Mesenchymal stem cell (in vitro differentiated cells and primary cell): ENCODE measurements at regions not wholly inside any gene's neighbourhood (a gene's known extent, or its start where the extent isn't known, plus 50 kb on each side); places are given as distances from the start of the nearest gene placed in this dataset.
A peak's percentile ranks its signal among the peaks of the same experiment; 100 is the strongest.

ENCODE experiments used
- DNase-seq: peaks from one replicate; pipeline ENCODE4 v3.0.0-alpha.2; 2013
- H2AFZ ChIP-seq: one replicate; pipeline ENCODE4 v1.6.1; 2013; ENCODE audit warnings: low read depth, mild to moderate bottlenecking, control low read depth, inconsistent platforms, low read length, moderate library complexity
- H2AK5ac ChIP-seq: 2 replicates; pipeline ENCODE4 v1.6.1; 2013; ENCODE audit warnings: low read length, moderate library complexity, mild to moderate bottlenecking, inconsistent platforms; ENCODE audit not compliant: severe bottlenecking
- H2BK120ac ChIP-seq: one replicate; pipeline ENCODE4 v1.6.1; 2013; ENCODE audit warnings: low read depth, mild to moderate bottlenecking, inconsistent platforms, low read length, moderate library complexity
- H2BK12ac ChIP-seq, 2 experiments: one replicate each; pipeline ENCODE4 v1.6.1; 2013; ENCODE audit warnings: inconsistent platforms in 2 of 2, low read length in 2 of 2, mild to moderate bottlenecking in 2 of 2, moderate library complexity in 2 of 2, control low read depth in 1 of 2
- H2BK15ac ChIP-seq: one replicate; pipeline ENCODE4 v1.6.1; 2013; ENCODE audit warnings: mild to moderate bottlenecking, low read depth, inconsistent platforms; ENCODE audit not compliant: poor library complexity, severe bottlenecking
- H2BK5ac ChIP-seq: 2 replicates; pipeline ENCODE4 v1.6.1; 2013; ENCODE audit warnings: low read depth, mild to moderate bottlenecking, low read length, control low read depth, inconsistent platforms; ENCODE audit not compliant: poor library complexity, severe bottlenecking
- H3K14ac ChIP-seq, 2 experiments: one replicate each; pipeline ENCODE4 v1.6.1; 2013; ENCODE audit warnings: inconsistent platforms in 2 of 2, low read length in 2 of 2, control low read depth in 1 of 2, mild to moderate bottlenecking in 1 of 2, moderate library complexity in 1 of 2
- H3K18ac ChIP-seq, 2 experiments: one replicate each; pipeline ENCODE4 v1.6.1; 2013; ENCODE audit warnings: inconsistent platforms in 2 of 2, low read length in 2 of 2, control low read depth in 1 of 2, low read depth in 1 of 2, mild to moderate bottlenecking in 1 of 2
- H3K23ac ChIP-seq, 2 experiments: one replicate each; pipeline ENCODE4 v1.6.1; 2013; ENCODE audit warnings: inconsistent platforms in 2 of 2, low read length in 2 of 2, mild to moderate bottlenecking in 2 of 2, moderate library complexity in 2 of 2, control low read depth in 1 of 2
- H3K27ac ChIP-seq: 2 replicates; pipeline ENCODE4 v1.5.1; 2013; ENCODE audit warnings: mild to moderate bottlenecking, moderate library complexity, low read length, control low read depth, inconsistent platforms; ENCODE audit not compliant: poor library complexity, severe bottlenecking
- H3K27me3 ChIP-seq, 2 experiments: 2 replicates each; pipeline versions ENCODE4 v1.6.1 to v1.7.0; 2013; ENCODE audit warnings: low read length in 2 of 2, mild to moderate bottlenecking in 2 of 2, moderate library complexity in 2 of 2, control low read depth in 1 of 2, inconsistent platforms in 1 of 2; ENCODE audit not compliant: control insufficient read depth in 1 of 2, insufficient read depth in 1 of 2
- H3K36me3 ChIP-seq, 2 experiments: 2 replicates each; pipeline versions ENCODE4 v1.6.1 to v1.7.0; 2013; ENCODE audit warnings: low read length in 2 of 2, control low read depth in 1 of 2, inconsistent platforms in 1 of 2, low read depth in 1 of 2, mild to moderate bottlenecking in 1 of 2; ENCODE audit not compliant: insufficient read depth in 2 of 2, control insufficient read depth in 1 of 2
- H3K4ac ChIP-seq, 2 experiments: one replicate each; pipeline ENCODE4 v1.6.1; 2013; ENCODE audit warnings: inconsistent platforms in 2 of 2, low read length in 2 of 2, mild to moderate bottlenecking in 2 of 2, moderate library complexity in 2 of 2, control low read depth in 1 of 2, low read depth in 1 of 2
- H3K4me1 ChIP-seq: 2 replicates; pipeline ENCODE4 v1.6.1; 2013; ENCODE audit warnings: low read depth, low read length, control low read depth; ENCODE audit not compliant: control insufficient read depth, insufficient read depth
- H3K4me2 ChIP-seq: 2 replicates; pipeline ENCODE4 v1.6.1; 2013; ENCODE audit warnings: low read length, mild to moderate bottlenecking, inconsistent platforms; ENCODE audit not compliant: poor library complexity, severe bottlenecking
- H3K4me3 ChIP-seq, 2 experiments: 2 replicates each; pipeline versions ENCODE4 v1.5.1 to v1.7.0; 2013; ENCODE audit warnings: low read length in 2 of 2, mild to moderate bottlenecking in 2 of 2, control low read depth in 1 of 2, low read depth in 1 of 2; ENCODE audit not compliant: insufficient read depth in 1 of 2
- H3K79me1 ChIP-seq: replicated peaks from 2 replicates; pipeline ENCODE4 v1.6.1; 2013; ENCODE audit warnings: mild to moderate bottlenecking, control low read depth, low read length, inconsistent platforms; ENCODE audit not compliant: poor library complexity, severe bottlenecking
- H3K9ac ChIP-seq: 2 replicates; pipeline ENCODE4 v1.7.0; 2013; ENCODE audit warnings: mild to moderate bottlenecking, low read length, moderate library complexity
- H3K9me3 ChIP-seq: 2 replicates; pipeline ENCODE4 v1.7.0; 2013; ENCODE audit warnings: mild to moderate bottlenecking, low read length; ENCODE audit not compliant: control insufficient read depth
- H4K8ac ChIP-seq: one replicate; pipeline ENCODE4 v1.6.1; 2013; ENCODE audit warnings: inconsistent platforms, mild to moderate bottlenecking, low read length, moderate library complexity
- H4K91ac ChIP-seq: one replicate; pipeline ENCODE4 v1.6.1; 2013; ENCODE audit warnings: mild to moderate bottlenecking, low read length, inconsistent platforms
- WGBS: methylation state at CpG from one replicate; pipeline ENCODE4 v1.1.7; 2013; ENCODE audit warnings: mixed read lengths; 5-methylcytosine and 5-hydroxymethylcytosine counted together

DNA sequence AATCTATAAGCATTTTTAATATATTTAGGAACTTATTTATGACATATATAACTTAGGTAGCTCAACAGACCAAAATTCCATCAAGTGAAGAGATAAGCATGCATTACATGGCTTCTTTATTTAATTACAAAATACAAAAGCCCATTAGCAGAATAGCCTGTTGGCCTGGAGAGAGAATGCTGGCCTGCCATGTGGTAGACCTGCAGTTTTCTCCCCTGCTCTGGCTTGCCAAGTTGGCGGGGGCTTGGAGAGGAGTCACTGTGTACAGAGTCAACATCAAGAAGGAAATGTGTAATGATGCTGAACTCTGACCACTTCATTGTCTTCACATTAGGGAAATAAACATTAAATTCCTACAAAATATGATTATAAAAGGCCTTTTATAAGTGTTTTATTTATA is 69.8 kb upstream of the CNTLN start:
- no peak overlapping the region for H2BK5ac ChIP-seq
- no peak overlapping the region for H3K18ac ChIP-seq
- no peak overlapping the region for H3K4ac ChIP-seq
- no peak overlapping the region for H3K9ac ChIP-seq
- peak overlapping the region in 1 of 2 experiments; percentile 39 for H2BK12ac ChIP-seq
- H3K27ac ChIP-seq, result no peak overlapping the region
- H2BK120ac ChIP-seq, result no peak overlapping the region
- H3K79me1 ChIP-seq, result no peaks in the 10 kb centered on the region
- no peak overlapping the region for H3K14ac ChIP-seq
- H3K4me2 ChIP-seq, result no peak overlapping the region
- no peaks in the 10 kb centered on the region for H3K4me1 ChIP-seq
- no peak overlapping the region for H2AFZ ChIP-seq
- no peaks in the 10 kb centered on the region for H3K9me3 ChIP-seq
- no peak overlapping the region for H2AK5ac ChIP-seq
- DNase-seq, result no peak
- no peak overlapping the region for H4K8ac ChIP-seq
- H3K23ac ChIP-seq, result no peak overlapping the region
- no peaks in the 10 kb centered on the region for H3K36me3 ChIP-seq
- no peaks in the 10 kb centered on the region for H3K27me3 ChIP-seq
- H2BK15ac ChIP-seq, result no peak overlapping the region
- H4K91ac ChIP-seq, result no peak overlapping the region
- no CpG with 5 or more reads among the region's 1 CpG for WGBS
- H3K4me3 ChIP-seq, result no peak overlapping the region

DNA sequence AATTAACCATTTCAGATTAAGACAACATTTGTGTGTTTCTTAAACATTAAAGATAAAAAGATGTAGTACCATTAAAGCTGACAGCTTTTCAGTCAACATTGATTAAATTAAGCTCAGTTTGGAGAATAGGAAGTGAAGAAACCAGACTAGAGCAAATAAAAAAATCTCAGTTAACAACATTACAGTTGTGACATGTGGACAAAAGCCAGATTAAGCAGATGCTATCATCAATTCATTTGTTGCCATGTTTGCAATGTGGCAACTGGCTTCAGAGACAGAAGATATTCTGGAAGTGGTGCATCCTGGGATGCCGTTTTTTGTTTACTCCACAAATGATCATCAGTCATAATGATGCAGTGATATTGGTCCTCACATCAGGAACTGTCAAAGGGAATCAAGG is 70.3 kb upstream of the CNTLN start:
- no peak overlapping the region for H2BK5ac ChIP-seq
- no peak overlapping the region for H3K14ac ChIP-seq
- no peak overlapping the region for H2BK12ac ChIP-seq
- H3K4me3 ChIP-seq, result no peak overlapping the region
- no CpG with 5 or more reads among the region's 1 CpG for WGBS
- H2AFZ ChIP-seq, result no peak overlapping the region
- no peak overlapping the region for H3K4ac ChIP-seq
- H3K36me3 ChIP-seq, result no peaks in the 10 kb centered on the region
- no peak overlapping the region for H4K91ac ChIP-seq
- H2BK15ac ChIP-seq, result no peak overlapping the region
- no peak for DNase-seq
- no peaks in the 10 kb centered on the region for H3K79me1 ChIP-seq
- H3K23ac ChIP-seq, result no peak overlapping the region
- no peaks in the 10 kb centered on the region for H3K9me3 ChIP-seq
- no peaks in the 10 kb centered on the region for H3K4me1 ChIP-seq
- no peaks in the 10 kb centered on the region for H3K27me3 ChIP-seq
- H4K8ac ChIP-seq, result no peak overlapping the region
- no peak overlapping the region for H3K9ac ChIP-seq
- H2AK5ac ChIP-seq, result no peak overlapping the region
- no peak overlapping the region for H3K4me2 ChIP-seq
- H3K27ac ChIP-seq, result no peak overlapping the region
- no peak overlapping the region for H3K18ac ChIP-seq
- no peak overlapping the region for H2BK120ac ChIP-seq

GRCh38 chr9:17063535-17064135 is 71.2 kb upstream of the CNTLN start:
- no peaks in the 10 kb centered on the region for H3K4me1 ChIP-seq
- H4K91ac ChIP-seq, result no peak overlapping the region
- no peak overlapping the region for H2AFZ ChIP-seq
- H2BK15ac ChIP-seq, result no peak overlapping the region
- H3K27ac ChIP-seq, result no peak overlapping the region
- no peak overlapping the region for H3K4ac ChIP-seq
- no peak overlapping the region for H3K9ac ChIP-seq
- H3K27me3 ChIP-seq, result no peaks in the 10 kb centered on the region
- H3K4me2 ChIP-seq, result no peak overlapping the region
- no peak overlapping the region for H4K8ac ChIP-seq
- no peaks in the 10 kb centered on the region for H3K79me1 ChIP-seq
- WGBS, result no CpG with 5 or more reads among the region's 2 CpGs
- no peak overlapping the region for H2BK12ac ChIP-seq
- no peak overlapping the region for H2BK120ac ChIP-seq
- no peak overlapping the region for H3K4me3 ChIP-seq
- peak; percentile 52 for DNase-seq
- H3K36me3 ChIP-seq, result no peaks in the 10 kb centered on the region
- no peak overlapping the region for H2AK5ac ChIP-seq
- H3K18ac ChIP-seq, result no peak overlapping the region
- H3K14ac ChIP-seq, result no peak overlapping the region
- H3K23ac ChIP-seq, result no peak overlapping the region
- no peak overlapping the region for H2BK5ac ChIP-seq
- H3K9me3 ChIP-seq, result no peaks in the 10 kb centered on the region

- H2AK5ac ChIP-seq, result no peak overlapping the region
- no peak overlapping the region for H3K27ac ChIP-seq
- no peak overlapping the region for H2AFZ ChIP-seq
- no peak for DNase-seq
- H3K18ac ChIP-seq, result no peak overlapping the region
- H4K91ac ChIP-seq, result no peak overlapping the region
- H3K4me2 ChIP-seq, result no peak overlapping the region
- no peak overlapping the region for H3K14ac ChIP-seq
- no peak overlapping the region for H2BK5ac ChIP-seq
- no peak overlapping the region for H3K4me3 ChIP-seq
- no peaks in the 10 kb centered on the region for H3K79me1 ChIP-seq
- no CpG with 5 or more reads among the region's 1 CpG for WGBS
- no peak overlapping the region for H3K4ac ChIP-seq
- H3K4me1 ChIP-seq, result no peaks in the 10 kb centered on the region
- H3K9me3 ChIP-seq, result no peaks in the 10 kb centered on the region
- no peak overlapping the region for H2BK15ac ChIP-seq
- H3K36me3 ChIP-seq, result no peaks in the 10 kb centered on the region
- H3K27me3 ChIP-seq, result no peaks in the 10 kb centered on the region
- H2BK120ac ChIP-seq, result no peak overlapping the region
- no peak overlapping the region for H2BK12ac ChIP-seq
- no peak overlapping the region for H3K23ac ChIP-seq
- no peak overlapping the region for H3K9ac ChIP-seq
- no peak overlapping the region for H4K8ac ChIP-seq
Measured at GRCh38 chr9:17062497-17062896, 72.3 kb upstream of the CNTLN start.
